H1 (cell line): ENCODE measurements at regions not wholly inside any gene's neighbourhood (a gene's known extent, or its start where the extent isn't known, plus 50 kb on each side); places are given as distances from the start of the nearest gene placed in this dataset.

Experiments
- TF ChIP-seq, protein P1 (sequence below): fragments of 300-600 bp; sonication (generic); IDR thresholded peaks from 2 replicates; pipeline ENCODE4 v1.7.1; 2012; ENCODE audit warnings: low read length, moderate library complexity, mild to moderate bottlenecking, inconsistent platforms; ENCODE audit not compliant: insufficient replicate concordance

- TF ChIP-seq, protein P1, sequence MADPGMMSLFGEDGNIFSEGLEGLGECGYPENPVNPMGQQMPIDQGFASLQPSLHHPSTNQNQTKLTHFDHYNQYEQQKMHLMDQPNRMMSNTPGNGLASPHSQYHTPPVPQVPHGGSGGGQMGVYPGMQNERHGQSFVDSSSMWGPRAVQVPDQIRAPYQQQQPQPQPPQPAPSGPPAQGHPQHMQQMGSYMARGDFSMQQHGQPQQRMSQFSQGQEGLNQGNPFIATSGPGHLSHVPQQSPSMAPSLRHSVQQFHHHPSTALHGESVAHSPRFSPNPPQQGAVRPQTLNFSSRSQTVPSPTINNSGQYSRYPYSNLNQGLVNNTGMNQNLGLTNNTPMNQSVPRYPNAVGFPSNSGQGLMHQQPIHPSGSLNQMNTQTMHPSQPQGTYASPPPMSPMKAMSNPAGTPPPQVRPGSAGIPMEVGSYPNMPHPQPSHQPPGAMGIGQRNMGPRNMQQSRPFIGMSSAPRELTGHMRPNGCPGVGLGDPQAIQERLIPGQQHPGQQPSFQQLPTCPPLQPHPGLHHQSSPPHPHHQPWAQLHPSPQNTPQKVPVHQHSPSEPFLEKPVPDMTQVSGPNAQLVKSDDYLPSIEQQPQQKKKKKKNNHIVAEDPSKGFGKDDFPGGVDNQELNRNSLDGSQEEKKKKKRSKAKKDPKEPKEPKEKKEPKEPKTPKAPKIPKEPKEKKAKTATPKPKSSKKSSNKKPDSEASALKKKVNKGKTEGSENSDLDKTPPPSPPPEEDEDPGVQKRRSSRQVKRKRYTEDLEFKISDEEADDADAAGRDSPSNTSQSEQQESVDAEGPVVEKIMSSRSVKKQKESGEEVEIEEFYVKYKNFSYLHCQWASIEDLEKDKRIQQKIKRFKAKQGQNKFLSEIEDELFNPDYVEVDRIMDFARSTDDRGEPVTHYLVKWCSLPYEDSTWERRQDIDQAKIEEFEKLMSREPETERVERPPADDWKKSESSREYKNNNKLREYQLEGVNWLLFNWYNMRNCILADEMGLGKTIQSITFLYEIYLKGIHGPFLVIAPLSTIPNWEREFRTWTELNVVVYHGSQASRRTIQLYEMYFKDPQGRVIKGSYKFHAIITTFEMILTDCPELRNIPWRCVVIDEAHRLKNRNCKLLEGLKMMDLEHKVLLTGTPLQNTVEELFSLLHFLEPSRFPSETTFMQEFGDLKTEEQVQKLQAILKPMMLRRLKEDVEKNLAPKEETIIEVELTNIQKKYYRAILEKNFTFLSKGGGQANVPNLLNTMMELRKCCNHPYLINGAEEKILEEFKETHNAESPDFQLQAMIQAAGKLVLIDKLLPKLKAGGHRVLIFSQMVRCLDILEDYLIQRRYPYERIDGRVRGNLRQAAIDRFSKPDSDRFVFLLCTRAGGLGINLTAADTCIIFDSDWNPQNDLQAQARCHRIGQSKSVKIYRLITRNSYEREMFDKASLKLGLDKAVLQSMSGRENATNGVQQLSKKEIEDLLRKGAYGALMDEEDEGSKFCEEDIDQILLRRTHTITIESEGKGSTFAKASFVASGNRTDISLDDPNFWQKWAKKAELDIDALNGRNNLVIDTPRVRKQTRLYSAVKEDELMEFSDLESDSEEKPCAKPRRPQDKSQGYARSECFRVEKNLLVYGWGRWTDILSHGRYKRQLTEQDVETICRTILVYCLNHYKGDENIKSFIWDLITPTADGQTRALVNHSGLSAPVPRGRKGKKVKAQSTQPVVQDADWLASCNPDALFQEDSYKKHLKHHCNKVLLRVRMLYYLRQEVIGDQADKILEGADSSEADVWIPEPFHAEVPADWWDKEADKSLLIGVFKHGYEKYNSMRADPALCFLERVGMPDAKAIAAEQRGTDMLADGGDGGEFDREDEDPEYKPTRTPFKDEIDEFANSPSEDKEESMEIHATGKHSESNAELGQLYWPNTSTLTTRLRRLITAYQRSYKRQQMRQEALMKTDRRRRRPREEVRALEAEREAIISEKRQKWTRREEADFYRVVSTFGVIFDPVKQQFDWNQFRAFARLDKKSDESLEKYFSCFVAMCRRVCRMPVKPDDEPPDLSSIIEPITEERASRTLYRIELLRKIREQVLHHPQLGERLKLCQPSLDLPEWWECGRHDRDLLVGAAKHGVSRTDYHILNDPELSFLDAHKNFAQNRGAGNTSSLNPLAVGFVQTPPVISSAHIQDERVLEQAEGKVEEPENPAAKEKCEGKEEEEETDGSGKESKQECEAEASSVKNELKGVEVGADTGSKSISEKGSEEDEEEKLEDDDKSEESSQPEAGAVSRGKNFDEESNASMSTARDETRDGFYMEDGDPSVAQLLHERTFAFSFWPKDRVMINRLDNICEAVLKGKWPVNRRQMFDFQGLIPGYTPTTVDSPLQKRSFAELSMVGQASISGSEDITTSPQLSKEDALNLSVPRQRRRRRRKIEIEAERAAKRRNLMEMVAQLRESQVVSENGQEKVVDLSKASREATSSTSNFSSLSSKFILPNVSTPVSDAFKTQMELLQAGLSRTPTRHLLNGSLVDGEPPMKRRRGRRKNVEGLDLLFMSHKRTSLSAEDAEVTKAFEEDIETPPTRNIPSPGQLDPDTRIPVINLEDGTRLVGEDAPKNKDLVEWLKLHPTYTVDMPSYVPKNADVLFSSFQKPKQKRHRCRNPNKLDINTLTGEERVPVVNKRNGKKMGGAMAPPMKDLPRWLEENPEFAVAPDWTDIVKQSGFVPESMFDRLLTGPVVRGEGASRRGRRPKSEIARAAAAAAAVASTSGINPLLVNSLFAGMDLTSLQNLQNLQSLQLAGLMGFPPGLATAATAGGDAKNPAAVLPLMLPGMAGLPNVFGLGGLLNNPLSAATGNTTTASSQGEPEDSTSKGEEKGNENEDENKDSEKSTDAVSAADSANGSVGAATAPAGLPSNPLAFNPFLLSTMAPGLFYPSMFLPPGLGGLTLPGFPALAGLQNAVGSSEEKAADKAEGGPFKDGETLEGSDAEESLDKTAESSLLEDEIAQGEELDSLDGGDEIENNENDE, result no peak
- TF ChIP-seq, all 59 proteins: peak for 0
Measured at GRCh38 chr18:77198663-77199062, 51.0 kb upstream of the GALR1 start (continued).
